ENCODE measurements at regions not wholly inside any gene's neighbourhood (a gene's known extent, or its start where the extent isn't known, plus 50 kb on each side); places are given as distances from the start of the nearest gene placed in this dataset.

DNA sequence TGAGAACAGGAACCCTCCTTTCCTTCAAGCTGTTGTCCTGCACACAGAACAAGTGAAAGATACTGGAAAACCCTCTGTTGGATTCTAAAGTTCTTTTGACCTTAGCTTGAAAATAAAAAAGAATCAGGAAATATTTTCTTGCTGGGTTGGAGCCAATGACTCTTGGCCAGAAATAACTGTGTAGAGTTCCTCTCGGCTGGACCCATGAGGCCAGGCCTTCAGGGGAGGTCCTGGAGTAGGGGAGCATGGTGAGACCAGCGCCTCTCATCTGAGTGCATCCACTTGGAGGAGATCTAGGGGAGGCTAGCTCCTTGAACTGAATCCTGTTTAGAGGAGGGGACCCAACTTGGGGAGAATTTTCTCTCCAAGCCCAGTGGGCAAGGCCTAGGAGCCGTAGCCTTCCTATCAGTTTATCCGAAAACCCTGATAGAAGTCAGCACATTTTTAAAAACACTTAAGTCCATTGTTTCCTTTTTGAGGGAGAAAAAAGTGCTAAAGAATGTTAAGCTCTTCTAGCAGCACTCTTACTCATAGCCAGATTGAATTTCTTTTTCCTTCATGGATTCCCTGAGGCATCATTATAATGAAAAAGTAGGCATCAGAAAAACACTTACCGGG is 635.7 kb upstream of the ANKRD30A start:
- TF ChIP-seq EZH2 (IDR thresholded peaks at IDR 0.05; ENCODE audit: low read depth) (no peak), CTCF (conservative IDR thresholded peaks at IDR 0.05) (no peak)
